Mesenchymal stem cell (in vitro differentiated cells and primary cell): ENCODE measurements at regions not wholly inside any gene's neighbourhood (a gene's known extent, or its start where the extent isn't known, plus 50 kb on each side); places are given as distances from the start of the nearest gene placed in this dataset.

Experiments used
- DNase-seq: peaks from one replicate; pipeline ENCODE4 v3.0.0-alpha.2; 2013
- H2AFZ ChIP-seq: one replicate; pipeline ENCODE4 v1.6.1; 2013; ENCODE audit warnings: low read depth, mild to moderate bottlenecking, control low read depth, inconsistent platforms, low read length, moderate library complexity
- H2AK5ac ChIP-seq: 2 replicates; pipeline ENCODE4 v1.6.1; 2013; ENCODE audit warnings: low read length, moderate library complexity, mild to moderate bottlenecking, inconsistent platforms; ENCODE audit not compliant: severe bottlenecking
- H2BK120ac ChIP-seq: one replicate; pipeline ENCODE4 v1.6.1; 2013; ENCODE audit warnings: low read depth, mild to moderate bottlenecking, inconsistent platforms, low read length, moderate library complexity
- H2BK12ac ChIP-seq, 2 experiments: one replicate each; pipeline ENCODE4 v1.6.1; 2013; ENCODE audit warnings: inconsistent platforms in 2 of 2, low read length in 2 of 2, mild to moderate bottlenecking in 2 of 2, moderate library complexity in 2 of 2, control low read depth in 1 of 2
- H2BK15ac ChIP-seq: one replicate; pipeline ENCODE4 v1.6.1; 2013; ENCODE audit warnings: mild to moderate bottlenecking, low read depth, inconsistent platforms; ENCODE audit not compliant: poor library complexity, severe bottlenecking
- H2BK5ac ChIP-seq: 2 replicates; pipeline ENCODE4 v1.6.1; 2013; ENCODE audit warnings: low read depth, mild to moderate bottlenecking, low read length, control low read depth, inconsistent platforms; ENCODE audit not compliant: poor library complexity, severe bottlenecking
- H3K14ac ChIP-seq, 2 experiments: one replicate each; pipeline ENCODE4 v1.6.1; 2013; ENCODE audit warnings: inconsistent platforms in 2 of 2, low read length in 2 of 2, control low read depth in 1 of 2, mild to moderate bottlenecking in 1 of 2, moderate library complexity in 1 of 2
- H3K18ac ChIP-seq, 2 experiments: one replicate each; pipeline ENCODE4 v1.6.1; 2013; ENCODE audit warnings: inconsistent platforms in 2 of 2, low read length in 2 of 2, control low read depth in 1 of 2, low read depth in 1 of 2, mild to moderate bottlenecking in 1 of 2
- H3K23ac ChIP-seq, 2 experiments: one replicate each; pipeline ENCODE4 v1.6.1; 2013; ENCODE audit warnings: inconsistent platforms in 2 of 2, low read length in 2 of 2, mild to moderate bottlenecking in 2 of 2, moderate library complexity in 2 of 2, control low read depth in 1 of 2
- H3K27ac ChIP-seq: 2 replicates; pipeline ENCODE4 v1.5.1; 2013; ENCODE audit warnings: mild to moderate bottlenecking, moderate library complexity, low read length, control low read depth, inconsistent platforms; ENCODE audit not compliant: poor library complexity, severe bottlenecking
- H3K27me3 ChIP-seq, 2 experiments: 2 replicates each; pipeline versions ENCODE4 v1.6.1 to v1.7.0; 2013; ENCODE audit warnings: low read length in 2 of 2, mild to moderate bottlenecking in 2 of 2, moderate library complexity in 2 of 2, control low read depth in 1 of 2, inconsistent platforms in 1 of 2; ENCODE audit not compliant: control insufficient read depth in 1 of 2, insufficient read depth in 1 of 2
- H3K36me3 ChIP-seq, 2 experiments: 2 replicates each; pipeline versions ENCODE4 v1.6.1 to v1.7.0; 2013; ENCODE audit warnings: low read length in 2 of 2, control low read depth in 1 of 2, inconsistent platforms in 1 of 2, low read depth in 1 of 2, mild to moderate bottlenecking in 1 of 2; ENCODE audit not compliant: insufficient read depth in 2 of 2, control insufficient read depth in 1 of 2
- H3K4ac ChIP-seq, 2 experiments: one replicate each; pipeline ENCODE4 v1.6.1; 2013; ENCODE audit warnings: inconsistent platforms in 2 of 2, low read length in 2 of 2, mild to moderate bottlenecking in 2 of 2, moderate library complexity in 2 of 2, control low read depth in 1 of 2, low read depth in 1 of 2
- H3K4me1 ChIP-seq: 2 replicates; pipeline ENCODE4 v1.6.1; 2013; ENCODE audit warnings: low read depth, low read length, control low read depth; ENCODE audit not compliant: control insufficient read depth, insufficient read depth
- H3K4me2 ChIP-seq: 2 replicates; pipeline ENCODE4 v1.6.1; 2013; ENCODE audit warnings: low read length, mild to moderate bottlenecking, inconsistent platforms; ENCODE audit not compliant: poor library complexity, severe bottlenecking
- H3K4me3 ChIP-seq, 2 experiments: 2 replicates each; pipeline versions ENCODE4 v1.5.1 to v1.7.0; 2013; ENCODE audit warnings: low read length in 2 of 2, mild to moderate bottlenecking in 2 of 2, control low read depth in 1 of 2, low read depth in 1 of 2; ENCODE audit not compliant: insufficient read depth in 1 of 2
- H3K79me1 ChIP-seq: replicated peaks from 2 replicates; pipeline ENCODE4 v1.6.1; 2013; ENCODE audit warnings: mild to moderate bottlenecking, control low read depth, low read length, inconsistent platforms; ENCODE audit not compliant: poor library complexity, severe bottlenecking
- H3K9ac ChIP-seq: 2 replicates; pipeline ENCODE4 v1.7.0; 2013; ENCODE audit warnings: mild to moderate bottlenecking, low read length, moderate library complexity
- H3K9me3 ChIP-seq: 2 replicates; pipeline ENCODE4 v1.7.0; 2013; ENCODE audit warnings: mild to moderate bottlenecking, low read length; ENCODE audit not compliant: control insufficient read depth
- H4K8ac ChIP-seq: one replicate; pipeline ENCODE4 v1.6.1; 2013; ENCODE audit warnings: inconsistent platforms, mild to moderate bottlenecking, low read length, moderate library complexity
- H4K91ac ChIP-seq: one replicate; pipeline ENCODE4 v1.6.1; 2013; ENCODE audit warnings: mild to moderate bottlenecking, low read length, inconsistent platforms
- WGBS: methylation state at CpG from one replicate; pipeline ENCODE4 v1.1.7; 2013; ENCODE audit warnings: mixed read lengths; 5-methylcytosine and 5-hydroxymethylcytosine counted together

DNA sequence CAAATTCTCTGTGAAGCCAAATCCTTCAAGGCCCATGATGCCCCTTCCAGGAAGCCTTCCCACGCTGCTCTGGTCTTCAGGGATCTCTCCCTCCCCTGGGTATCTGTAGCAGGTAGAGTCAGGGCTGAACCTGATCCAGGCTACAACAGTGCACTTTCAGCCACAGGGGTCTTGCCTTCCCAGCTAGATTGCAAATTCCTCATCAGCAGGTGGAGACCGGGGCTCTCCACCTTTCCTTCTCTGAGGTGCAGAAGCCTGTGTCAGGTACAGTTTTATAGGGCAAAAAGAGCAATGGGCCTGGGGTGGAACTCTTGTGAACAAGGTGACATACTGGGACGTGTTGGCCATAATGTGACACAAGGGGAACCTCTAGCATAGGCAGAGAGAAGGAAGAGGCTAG lies 312.9 kb downstream of the MYCN start:
- Histone ChIP-seq H3K14ac (no peak overlapping the region), H3K23ac (no peak overlapping the region), H3K4ac (no peak overlapping the region), H3K18ac (no peak overlapping the region), H2BK15ac (no peak overlapping the region), H3K4me2 (no peak overlapping the region), H3K9me3 (no peaks in the 10 kb centered on the region), H3K4me1 (no peaks in the 10 kb centered on the region), H2BK5ac (no peak overlapping the region), H2AK5ac (no peak overlapping the region), H3K79me1 (no peaks in the 10 kb centered on the region), H3K27ac (no peak overlapping the region), H3K4me3 (no peak overlapping the region), H4K8ac (no peak overlapping the region), H4K91ac (no peak overlapping the region), H2BK120ac (no peak overlapping the region), H2BK12ac (no peak overlapping the region), H2AFZ (no peak overlapping the region), H3K9ac (no peak overlapping the region), H3K36me3 (no peaks in the 10 kb centered on the region), H3K27me3 (peaks cover 0 to 5% of the 10 kb centered on the region in 2 experiments)
- WGBS: 61% methylated on average over 3 of the region's 3 CpGs
- no peak for DNase-seq

- Histone ChIP-seq H2BK15ac (no peak overlapping the region), H3K4me3 (no peak overlapping the region), H3K9ac (no peak overlapping the region), H3K4ac (no peak overlapping the region), H3K4me2 (no peak overlapping the region), H3K79me1 (no peaks in the 10 kb centered on the region), H4K8ac (no peak overlapping the region), H2BK5ac (no peak overlapping the region), H2BK12ac (no peak overlapping the region), H3K27ac (no peak overlapping the region), H3K27me3 (peaks cover 0 to 5% of the 10 kb centered on the region in 2 experiments), H4K91ac (no peak overlapping the region), H2BK120ac (no peak overlapping the region), H3K4me1 (no peaks in the 10 kb centered on the region), H3K9me3 (no peaks in the 10 kb centered on the region), H2AK5ac (no peak overlapping the region), H2AFZ (no peak overlapping the region), H3K14ac (no peak overlapping the region), H3K36me3 (no peaks in the 10 kb centered on the region), H3K23ac (no peak overlapping the region), H3K18ac (no peak overlapping the region)
- no peak for DNase-seq
- no CpG with 5 or more reads among the region's 1 CpG for WGBS
These were observed 312.5 kb downstream of the MYCN start for GRCh38 chr2:16252891-16253290.

DNA sequence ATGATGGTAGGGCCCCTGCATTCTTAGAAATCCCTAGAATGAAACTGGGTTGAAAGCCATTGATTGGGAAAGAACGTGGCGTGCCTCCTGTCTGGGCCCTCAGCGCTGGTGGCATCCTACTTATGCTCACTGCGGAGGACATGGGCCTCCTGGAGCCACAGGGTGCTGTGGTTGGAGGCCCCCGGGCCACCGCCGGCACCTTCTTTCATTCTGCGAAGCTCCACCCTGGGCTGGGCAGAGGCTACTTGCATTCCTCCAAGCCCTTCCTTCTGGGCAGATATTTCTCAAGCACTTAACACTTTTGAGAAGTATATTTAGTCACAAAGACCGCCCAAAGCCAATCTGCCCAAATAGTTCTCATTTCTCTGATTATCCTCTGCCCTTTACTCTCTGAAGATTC lies 311.9 kb downstream of the MYCN start:
- no peak overlapping the region for H2AFZ ChIP-seq
- no peak overlapping the region for H4K8ac ChIP-seq
- H3K9ac ChIP-seq: no peak overlapping the region
- H4K91ac ChIP-seq: no peak overlapping the region
- no peak overlapping the region for H2BK12ac ChIP-seq
- H3K36me3 ChIP-seq: no peaks in the 10 kb centered on the region
- H3K4ac ChIP-seq: no peak overlapping the region
- H3K18ac ChIP-seq: no peak overlapping the region
- H3K23ac ChIP-seq: no peak overlapping the region
- no peaks in the 10 kb centered on the region for H3K4me1 ChIP-seq
- no peak overlapping the region for H2BK120ac ChIP-seq
- no peaks in the 10 kb centered on the region for H3K9me3 ChIP-seq
- no peak overlapping the region for H3K4me3 ChIP-seq
- DNase-seq: no peak
- 85% methylated on average over 9 of the region's 9 CpGs for WGBS
- no peak overlapping the region for H3K27ac ChIP-seq
- peaks cover 0 to 5% of the 10 kb centered on the region in 2 experiments for H3K27me3 ChIP-seq
- no peak overlapping the region for H2BK5ac ChIP-seq
- no peak overlapping the region for H3K14ac ChIP-seq
- H2AK5ac ChIP-seq: no peak overlapping the region
- no peaks in the 10 kb centered on the region for H3K79me1 ChIP-seq
- no peak overlapping the region for H2BK15ac ChIP-seq
- H3K4me2 ChIP-seq: no peak overlapping the region

DNA sequence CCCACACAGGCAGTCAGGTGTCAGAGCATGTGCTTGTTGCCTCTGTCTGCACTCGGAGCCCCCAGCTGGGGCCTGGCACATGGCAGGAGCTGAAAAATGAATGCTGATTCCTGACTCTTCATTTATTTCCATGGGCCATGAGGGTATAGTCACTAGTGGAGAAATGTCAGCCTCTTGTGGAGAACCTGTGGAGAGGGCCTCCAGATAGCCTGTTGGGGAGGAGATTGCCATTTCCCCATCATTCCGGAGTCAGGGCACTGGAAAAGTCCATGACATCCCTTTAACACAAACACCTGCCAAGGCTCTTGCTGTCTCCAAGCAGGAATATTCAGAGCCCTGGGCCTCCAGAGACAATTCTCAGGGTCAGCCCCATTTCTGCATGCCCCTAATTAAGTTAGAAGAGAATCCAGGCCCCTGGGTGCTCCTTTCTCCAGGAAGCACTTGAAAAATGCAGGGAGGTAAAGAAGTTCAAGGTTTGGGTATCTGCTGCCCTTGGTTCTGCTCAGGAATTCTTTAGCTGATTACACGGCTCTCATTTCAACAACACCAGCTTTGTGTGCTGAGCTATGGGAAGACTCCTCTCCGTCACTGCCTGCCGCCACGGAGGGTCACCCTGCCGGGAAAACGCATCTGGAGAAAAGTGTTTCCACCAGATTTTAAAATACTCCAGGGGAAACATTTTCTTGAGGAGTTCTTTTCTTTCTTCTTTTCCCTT lies 311.3 kb downstream of the MYCN start:
- Histone ChIP-seq H3K27ac (no peak overlapping the region), H3K4me3 (no peak overlapping the region), H3K79me1 (no peaks in the 10 kb centered on the region), H2BK5ac (no peak overlapping the region), H3K14ac (no peak overlapping the region), H2BK15ac (no peak overlapping the region), H2BK120ac (no peak overlapping the region), H3K23ac (no peak overlapping the region), H3K4me2 (no peak overlapping the region), H3K18ac (no peak overlapping the region), H3K4ac (no peak overlapping the region), H3K36me3 (no peaks in the 10 kb centered on the region), H3K9ac (no peak overlapping the region), H2AFZ (no peak overlapping the region), H4K8ac (no peak overlapping the region), H4K91ac (no peak overlapping the region), H2AK5ac (no peak overlapping the region), H3K4me1 (no peaks in the 10 kb centered on the region), H2BK12ac (no peak overlapping the region), H3K27me3 (peaks cover 0 to 5% of the 10 kb centered on the region in 2 experiments), H3K9me3 (no peaks in the 10 kb centered on the region)
- 82% methylated on average over 7 of the region's 8 CpGs for WGBS
- no peak for DNase-seq
